COLO829 (cell line): ENCODE measurements at regions not wholly inside any gene's neighbourhood (a gene's known extent, or its start where the extent isn't known, plus 50 kb on each side); places are given as distances from the start of the nearest gene placed in this dataset.
A peak's percentile ranks its signal among the peaks of the same experiment; 100 is the strongest.
"Not testable (repeated sequence)": the region's sequence is repeated elsewhere in the genome, so short reads cannot be mapped to it uniquely, and the experiment has no call there.

Source experiments
- DNase-seq: peaks from one replicate; pipeline ENCODE4 v3.0.0; 2012; ENCODE audit warnings: low spot score

- no peak for DNase-seq
Measured at GRCh38 chr3:95464346-95464745, 1350.0 kb upstream of the EPHA6 start.

GRCh38 chr3:95468331-95468730, 1346.1 kb upstream of the EPHA6 start:
- DNase-seq: no peak

DNA sequence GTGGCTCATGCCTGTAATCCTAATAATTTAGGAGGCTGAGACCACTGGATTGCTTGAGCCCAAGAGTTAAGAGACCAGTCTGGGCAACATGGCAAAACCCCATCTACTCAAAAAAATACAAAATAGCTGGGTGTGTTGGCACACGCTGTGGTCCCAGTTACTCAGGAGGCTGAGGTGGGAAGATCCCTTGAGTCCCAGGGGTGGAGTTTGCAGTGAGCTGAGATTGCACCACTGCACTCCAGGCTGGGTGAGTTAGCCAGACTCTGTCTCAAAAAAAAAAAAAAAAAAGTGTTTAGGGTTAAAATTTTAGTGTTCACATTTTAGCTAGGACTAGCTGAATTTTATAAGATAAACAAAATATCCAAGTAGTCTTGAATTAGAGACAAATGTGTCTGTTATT, 1340.1 kb upstream of the EPHA6 start:
- no peak for DNase-seq

- DNase-seq: no peak
Measured at GRCh38 chr3:95476534-95476933, 1337.9 kb upstream of the EPHA6 start.

GRCh38 chr3:95506174-95506573, 1308.2 kb upstream of the EPHA6 start:
- no peak for DNase-seq

DNA sequence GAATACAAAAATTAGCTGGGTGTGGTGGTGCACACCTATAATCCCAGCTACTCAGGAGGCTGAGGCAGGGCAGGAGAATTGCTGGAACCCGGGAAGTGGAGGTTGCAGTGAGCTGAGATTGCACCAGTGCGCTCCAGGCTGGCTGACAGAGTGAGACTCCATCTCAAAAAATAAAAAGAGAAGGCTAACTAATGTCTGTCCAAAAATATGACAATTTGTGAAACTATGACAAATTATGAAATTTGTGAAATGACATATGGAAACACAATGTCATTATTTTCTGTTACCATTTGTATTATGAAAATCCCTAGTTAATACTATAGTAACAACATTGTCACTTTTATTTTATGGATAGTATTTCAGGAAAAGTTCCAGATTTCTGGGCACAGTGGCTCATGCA, 1306.3 kb upstream of the EPHA6 start:
- DNase-seq: no peak

DNA sequence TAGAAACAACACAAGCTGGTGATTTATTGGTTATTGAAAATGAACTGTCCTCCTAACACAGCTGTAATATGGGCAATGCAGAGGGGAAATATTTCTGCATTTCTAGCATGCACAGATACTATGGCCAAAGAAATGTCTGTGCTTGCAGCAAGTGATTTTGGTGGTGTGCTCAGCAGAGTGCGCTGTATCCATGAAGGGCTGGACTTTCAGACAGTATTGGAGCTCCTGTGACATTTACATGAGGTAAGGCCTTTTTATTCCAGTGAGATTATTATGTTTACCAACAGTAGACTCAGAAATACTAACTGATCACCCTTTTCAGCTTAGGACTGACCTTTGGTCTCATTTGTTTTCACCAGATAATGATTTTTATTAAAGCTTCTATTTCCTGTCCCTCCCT, 1302.6 kb upstream of the EPHA6 start:
- no peak for DNase-seq

GRCh38 chr3:95514260-95514659, 1300.1 kb upstream of the EPHA6 start:
- no peak for DNase-seq

GRCh38 chr3:95521396-95521795, 1293.0 kb upstream of the EPHA6 start:
- DNase-seq: no peak

GRCh38 chr3:95522449-95522848, 1291.9 kb upstream of the EPHA6 start:
- DNase-seq: no peak

DNA sequence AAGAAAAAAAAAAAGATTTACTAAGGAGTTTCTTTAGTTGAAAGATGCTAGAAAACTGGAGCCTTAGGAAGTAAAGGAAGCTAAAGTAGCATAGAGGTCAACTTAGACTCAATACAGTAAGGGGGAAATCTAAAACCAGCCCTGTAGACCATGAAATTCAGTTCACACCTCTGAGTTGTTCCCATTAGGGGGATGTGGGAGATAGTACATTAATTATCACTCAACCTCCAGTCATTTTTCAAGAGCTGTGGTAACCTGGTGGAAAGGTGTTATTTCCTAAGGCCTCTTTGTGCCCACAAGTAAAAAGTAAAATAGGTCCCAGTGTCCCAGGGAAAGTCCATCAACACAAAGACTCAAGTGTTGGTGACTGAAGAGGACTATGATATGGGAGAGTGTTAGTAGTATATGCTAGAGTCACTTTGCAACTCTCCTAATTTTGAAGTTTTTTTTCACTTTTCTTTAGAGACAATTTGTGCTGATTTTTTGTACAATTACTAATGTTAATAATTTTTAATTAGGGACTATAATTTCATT, 1274.4 kb upstream of the EPHA6 start:
- no peak for DNase-seq

GRCh38 chr3:95565502-95565901, 1248.9 kb upstream of the EPHA6 start:
- DNase-seq: no peak

DNA sequence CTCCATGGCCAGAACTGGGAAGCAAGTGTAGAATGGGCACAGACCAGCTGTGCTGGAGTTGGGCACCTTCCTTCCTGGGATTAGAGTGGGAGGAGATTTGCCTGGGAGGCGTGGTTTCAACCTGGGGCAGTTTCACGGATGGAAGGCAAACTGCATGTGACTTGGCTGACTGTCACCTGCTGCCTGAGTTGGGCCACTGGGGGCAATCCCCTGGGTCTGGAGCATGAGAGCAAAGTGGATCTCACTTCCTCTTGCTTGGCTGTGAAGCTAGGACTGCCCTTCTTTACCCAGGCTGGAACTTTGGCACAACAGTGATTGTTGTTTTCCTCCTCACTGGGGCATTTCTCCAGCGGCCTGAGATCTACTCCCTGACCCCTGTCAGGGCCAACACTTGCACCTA, 1247.0 kb upstream of the EPHA6 start:
- DNase-seq: no peak

DNA sequence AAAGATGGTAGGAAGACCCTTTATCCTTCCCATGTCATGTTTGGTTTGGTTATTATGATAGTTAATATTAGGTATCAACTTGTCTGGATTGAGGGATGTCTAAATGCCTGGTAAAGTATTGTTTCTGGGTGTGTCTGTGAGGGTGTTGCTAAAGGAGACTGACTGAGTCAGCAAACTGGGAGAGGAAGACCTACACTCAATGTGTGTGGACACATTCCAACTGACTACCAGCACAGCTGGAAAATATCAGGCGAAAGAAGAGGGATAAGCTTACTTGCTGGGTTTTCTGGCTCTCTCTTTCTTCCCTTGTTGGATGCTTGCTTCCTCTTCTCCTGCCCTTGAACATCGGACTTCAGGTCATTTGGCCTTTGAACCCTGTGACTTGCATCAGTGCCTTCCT, 1227.6 kb upstream of the EPHA6 start:
- DNase-seq: no peak

DNA sequence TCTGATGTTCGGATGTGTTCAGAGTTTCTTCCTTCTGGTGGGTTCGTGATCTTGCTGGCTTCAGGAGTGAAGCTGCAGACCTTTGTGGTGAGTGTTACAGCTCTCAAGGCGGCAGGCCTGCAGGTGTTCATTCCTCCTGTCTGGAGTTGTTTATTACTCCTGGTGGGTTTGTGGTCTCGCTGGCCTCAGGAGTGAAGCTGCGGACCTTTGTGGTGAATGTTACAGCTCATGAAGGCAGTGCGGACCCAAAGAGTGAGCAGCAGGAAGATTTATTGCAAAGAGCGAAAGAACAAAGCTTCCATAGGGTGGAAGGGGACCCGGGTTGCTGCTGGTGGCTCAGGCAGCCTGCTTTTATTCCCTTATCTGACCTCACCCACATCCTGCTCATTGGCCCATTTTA, 1226.8 kb upstream of the EPHA6 start:
- DNase-seq: not testable (repeated sequence)

DNA sequence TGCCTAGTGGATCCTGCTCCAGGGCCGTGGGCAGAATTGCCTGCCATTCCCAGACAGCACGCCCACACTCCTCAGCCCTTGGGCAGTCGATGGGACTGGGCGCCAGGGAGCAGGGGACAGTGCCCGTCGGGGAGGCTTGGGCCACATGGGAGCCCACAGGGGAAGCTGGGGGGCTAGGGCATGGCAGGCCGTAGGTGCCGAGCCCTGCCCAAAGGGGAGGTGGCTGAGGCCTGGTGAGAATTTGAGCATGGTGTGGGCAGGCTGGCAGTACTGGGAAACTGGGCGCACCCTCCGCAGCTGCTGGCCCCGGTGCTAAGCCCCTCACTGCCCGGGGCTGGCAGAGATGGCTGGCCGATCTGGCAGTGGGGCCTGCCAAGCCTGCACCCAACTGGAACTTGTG, 1225.9 kb upstream of the EPHA6 start:
- no peak for DNase-seq

GRCh38 chr3:95595416-95596075, 1218.8 kb upstream of the EPHA6 start:
- no peak for DNase-seq

GRCh38 chr3:95607926-95608325, 1206.5 kb upstream of the EPHA6 start:
- DNase-seq: no peak

GRCh38 chr3:95609411-95609810, 1205.0 kb upstream of the EPHA6 start:
- DNase-seq: no peak

DNA sequence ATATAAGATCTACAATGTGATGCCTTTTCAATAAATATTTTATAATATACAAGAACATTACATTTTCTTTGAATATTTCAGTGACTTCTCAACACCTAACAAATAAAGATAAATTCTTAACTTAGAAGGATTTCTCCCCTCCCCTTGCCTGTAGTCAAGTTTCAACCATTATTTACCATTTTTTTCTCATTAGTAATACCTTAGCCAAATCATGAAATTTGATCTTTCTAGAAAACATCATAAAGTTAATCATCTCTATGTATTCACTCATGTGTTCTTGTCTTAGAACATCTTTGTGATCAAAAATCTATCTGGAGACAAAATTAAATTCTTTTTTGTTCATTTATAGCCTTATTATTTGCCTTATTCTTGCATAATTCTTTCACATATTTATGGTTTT, 1201.8 kb upstream of the EPHA6 start:
- DNase-seq: no peak

GRCh38 chr3:95613993-95614392, 1200.4 kb upstream of the EPHA6 start:
- DNase-seq: no peak

DNA sequence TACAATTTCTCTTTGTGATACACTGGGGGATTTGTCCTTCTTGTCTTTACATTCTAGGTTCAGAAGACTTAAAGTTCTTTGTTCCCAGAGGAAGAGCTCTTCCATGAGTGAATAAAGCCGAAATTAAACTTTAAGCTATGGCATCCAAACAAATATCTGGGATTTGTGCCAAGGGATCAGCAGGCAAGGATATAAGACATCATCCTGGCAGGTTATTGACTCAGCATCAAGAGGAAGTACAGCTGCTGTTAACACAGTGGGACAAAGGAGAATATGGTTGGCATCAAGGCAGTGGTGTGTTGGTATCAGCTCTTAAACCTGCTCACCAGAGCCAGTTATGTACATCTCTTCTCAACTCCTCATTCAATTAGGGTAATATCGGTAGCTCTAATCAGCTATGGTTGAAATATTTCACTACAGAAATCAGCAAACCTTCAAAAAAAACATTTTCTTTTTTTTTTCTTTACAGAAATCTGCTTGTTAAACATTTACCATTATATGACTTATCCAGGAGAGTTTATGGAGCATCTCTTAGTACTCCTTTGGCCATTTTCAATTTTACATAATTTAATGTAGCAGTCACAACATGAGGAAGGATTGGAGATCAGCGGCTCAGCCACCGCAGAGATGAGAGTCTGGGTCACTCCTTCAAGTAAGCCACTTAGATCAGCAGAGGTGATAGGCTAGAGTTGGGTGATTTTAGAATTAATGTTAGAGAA, 1198.6 kb upstream of the EPHA6 start:
- DNase-seq: peak; percentile 24

DNA sequence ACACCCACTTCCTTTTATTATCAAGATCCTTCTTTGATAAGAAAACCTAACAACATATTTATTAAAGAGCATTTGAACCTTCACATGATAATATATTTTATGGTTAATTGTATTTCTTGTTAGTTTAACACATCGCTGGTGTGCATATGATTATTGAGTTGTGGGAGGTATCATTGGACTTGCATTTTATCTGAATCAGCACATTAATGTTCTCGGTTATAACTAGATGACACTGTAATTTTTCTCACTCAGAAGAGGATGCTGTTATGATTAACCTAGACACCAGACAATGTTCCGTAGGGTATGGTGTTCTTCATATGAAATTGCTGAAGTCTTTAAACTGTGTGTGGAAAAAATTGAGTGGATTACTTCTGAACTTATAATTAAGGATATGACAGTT, 1188.3 kb upstream of the EPHA6 start:
- no peak for DNase-seq

GRCh38 chr3:95627293-95627692, 1187.1 kb upstream of the EPHA6 start:
- no peak for DNase-seq
